ENCODE measurements at regions not wholly inside any gene's neighbourhood (a gene's known extent, or its start where the extent isn't known, plus 50 kb on each side); places are given as distances from the start of the nearest gene placed in this dataset.

DNA sequence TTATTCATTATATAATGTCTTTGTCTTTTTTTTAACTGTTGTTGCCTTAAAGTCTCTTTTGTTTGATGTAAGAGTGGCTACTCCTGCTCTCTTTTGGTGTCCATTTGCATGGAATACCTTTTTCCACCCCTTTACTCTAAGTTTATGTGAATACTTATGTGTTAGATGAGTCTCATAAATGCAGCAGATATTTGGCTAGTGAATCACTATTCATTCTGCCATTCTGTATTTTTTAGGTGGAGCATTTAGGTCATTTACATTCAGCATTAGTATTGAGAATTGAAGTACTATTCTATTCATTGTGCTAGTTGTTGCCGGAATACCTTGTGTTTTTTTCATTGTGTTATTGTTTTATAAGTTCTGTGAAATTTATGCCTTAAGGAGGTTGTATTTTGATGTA lies 317.1 kb downstream of the ANXA1 start:
- no peak for FAIRE-seq

DNA sequence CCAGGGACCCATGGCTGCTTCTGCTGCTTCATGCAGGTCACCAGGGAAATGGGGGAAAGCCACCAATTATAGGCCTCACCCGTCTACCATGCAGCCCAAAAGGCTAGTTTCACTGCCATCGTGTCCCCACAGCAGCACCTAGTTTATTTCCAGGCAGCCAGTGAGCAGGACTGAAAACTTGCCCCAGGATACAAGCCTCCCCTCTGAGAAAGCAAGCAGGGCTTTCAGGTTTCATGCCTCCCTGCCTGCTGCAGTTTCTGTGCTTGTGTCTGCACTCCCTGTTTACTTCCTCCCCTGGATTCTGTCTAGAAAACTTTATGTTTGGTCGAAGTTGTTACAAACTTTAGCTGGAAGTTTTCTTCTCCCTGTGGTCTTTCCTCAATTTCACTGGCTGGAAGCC lies 319.1 kb downstream of the ANXA1 start:
- no peak for FAIRE-seq

DNA sequence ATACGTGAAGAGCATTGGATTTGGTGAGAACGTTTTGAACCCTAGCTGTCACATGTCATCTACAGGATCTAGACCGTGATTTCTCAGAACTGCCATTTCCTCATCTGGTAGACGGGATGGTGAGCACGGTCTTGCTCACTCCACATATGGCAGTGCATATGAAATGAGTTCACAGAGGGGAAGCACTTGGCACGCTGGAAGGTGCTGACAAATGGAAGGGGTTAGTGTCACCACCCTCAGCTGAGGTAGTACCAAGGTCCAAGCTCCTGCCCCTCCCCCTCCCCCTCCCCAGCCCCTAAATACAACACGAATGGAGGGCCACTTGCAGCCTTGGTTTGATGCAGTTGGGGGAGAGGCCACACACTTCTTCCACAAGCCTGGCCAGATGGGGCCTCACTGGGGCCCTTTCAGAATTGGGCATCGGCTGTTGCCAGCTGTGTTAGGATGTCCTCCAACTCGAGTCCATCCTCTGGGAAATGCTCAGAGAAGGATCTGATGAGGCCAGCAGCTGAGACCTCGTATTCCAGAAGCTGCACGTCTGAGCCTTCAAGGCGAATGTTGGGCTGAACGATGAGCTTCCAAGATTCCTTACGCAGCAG lies 322.4 kb downstream of the ANXA1 start:
- FAIRE-seq, result no peak

DNA sequence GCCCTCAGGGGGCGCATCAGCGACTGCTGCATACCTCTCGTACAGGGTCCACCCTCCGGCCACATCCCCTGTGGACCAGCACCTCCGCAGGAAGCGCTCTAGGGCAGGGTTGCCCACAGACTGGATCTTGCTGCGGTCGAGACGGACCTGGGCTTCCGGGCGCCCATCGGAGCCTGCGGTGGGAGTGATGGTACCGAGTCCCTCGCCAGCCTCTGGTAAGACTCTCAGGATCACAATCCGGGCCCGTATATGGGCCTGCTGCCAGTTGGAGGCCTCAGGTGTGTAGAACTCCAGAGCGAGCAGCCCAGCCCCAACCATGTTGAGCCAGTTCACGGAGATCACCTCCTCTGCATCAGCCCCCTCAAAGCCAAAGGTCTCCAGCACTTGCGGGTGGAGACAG lies 323.0 kb downstream of the ANXA1 start:
- FAIRE-seq, result no peak

DNA sequence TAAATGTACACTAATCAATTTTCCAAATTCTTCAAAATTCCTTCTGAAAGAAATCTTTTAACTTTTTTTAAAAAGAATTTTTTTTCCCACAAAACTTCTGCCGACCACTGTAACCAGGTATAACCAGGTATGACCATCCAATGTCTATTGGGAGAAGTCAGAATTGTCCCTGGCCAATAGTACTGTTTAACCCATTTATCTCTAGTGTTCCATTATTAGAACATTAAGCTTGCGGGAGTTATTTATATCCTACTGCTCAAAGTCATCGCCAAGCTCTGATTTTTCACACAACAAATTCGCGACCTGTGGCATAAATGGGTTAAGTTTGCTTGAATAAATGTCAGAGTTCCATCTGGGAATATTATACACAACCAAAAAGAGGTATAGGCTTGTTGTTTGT lies 343.2 kb downstream of the ANXA1 start:
- no peak for FAIRE-seq

DNA sequence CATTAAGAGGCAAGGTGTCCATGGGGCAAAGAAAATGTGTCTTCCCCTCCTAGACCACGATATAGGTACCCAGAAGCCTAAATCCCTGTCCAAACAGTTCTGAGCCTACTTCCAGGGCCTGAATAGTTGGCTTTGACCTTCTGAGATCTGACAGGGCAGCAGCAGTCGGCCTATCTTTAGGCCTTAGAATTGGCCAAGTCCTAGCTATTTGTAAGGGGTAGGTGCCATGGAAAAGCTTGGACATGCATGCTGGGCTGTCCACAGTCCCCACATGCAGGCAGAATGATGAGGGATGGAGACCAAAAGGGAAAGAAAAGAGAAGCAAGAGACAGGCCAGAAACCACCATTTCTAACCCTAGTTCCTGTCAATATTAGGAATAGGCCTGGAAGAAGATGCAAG lies 346.1 kb downstream of the ANXA1 start:
- no peak for FAIRE-seq

DNA sequence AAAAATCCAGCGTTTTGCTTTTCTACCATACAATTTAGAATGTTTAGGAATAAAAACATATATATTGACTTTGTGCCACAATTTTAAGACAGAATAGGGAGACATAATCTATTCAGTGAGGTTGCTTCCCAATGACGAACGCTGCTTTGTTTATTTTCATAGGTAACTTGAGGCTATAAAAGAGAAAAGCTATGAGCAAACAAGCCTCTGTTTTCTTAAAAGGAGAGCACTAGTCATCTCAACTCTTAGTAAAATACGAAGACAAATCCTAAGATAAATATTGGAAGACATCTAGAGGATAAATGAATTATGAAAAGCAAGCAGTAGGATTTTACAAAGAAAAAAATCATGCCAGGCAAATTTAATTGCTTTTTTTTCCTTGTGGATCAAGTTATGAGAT lies 363.6 kb downstream of the ANXA1 start:
- FAIRE-seq, result no peak

DNA sequence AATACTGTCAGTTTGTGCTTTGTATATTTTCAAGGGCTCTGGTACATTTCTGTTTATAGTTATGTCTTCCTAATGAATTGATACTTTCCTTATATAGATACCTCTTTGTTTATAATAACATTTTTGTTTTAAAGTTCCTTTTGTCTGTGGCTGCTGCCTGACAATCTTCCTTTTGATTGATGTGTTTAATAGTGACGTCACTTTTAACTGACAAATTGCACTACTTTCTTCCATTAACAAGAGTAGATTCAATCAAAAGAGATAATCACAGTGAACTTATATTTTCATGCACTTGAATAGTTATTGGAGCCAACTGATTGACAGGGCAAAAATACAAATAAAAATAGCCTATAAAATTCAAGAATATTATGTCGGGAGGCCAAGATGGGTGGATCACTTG lies 371.7 kb downstream of the ANXA1 start:
- no peak for FAIRE-seq

DNA sequence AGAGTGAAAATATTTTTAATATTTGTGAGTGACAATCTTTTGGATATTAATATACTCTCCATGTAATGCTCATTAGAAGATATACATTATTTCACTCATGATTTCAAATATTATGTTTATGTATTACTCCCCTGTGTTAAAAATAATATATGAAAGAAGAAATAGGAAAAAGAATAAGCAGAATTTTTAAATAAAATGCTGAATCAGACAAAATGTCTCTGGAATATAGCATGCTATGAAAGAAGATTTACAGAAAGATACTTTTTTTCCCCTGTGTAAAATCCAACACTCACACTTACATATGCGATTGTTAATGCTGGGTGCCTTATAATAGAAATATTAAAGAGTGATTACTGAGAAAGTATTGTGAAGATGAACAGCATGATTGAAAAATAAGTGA lies 373.7 kb downstream of the ANXA1 start:
- no peak for FAIRE-seq

DNA sequence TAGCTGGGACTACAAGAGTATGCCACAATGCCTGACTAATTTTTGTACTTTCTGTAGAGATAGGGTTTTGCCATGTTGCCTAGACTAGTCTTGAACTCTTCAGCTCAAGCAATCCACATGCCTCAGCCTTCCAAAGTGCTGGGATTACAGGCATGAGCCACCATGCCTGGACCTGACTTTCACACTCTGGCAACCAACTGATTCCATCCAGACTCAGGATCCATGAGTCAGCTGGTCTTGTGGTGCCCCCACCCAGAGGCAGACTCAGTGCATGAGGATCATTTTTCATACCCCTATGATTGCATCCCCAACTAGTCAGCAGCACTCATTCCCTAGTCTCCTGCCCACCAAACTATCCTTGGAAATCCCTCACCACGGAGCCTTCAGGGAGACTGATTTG lies 375.9 kb downstream of the ANXA1 start:
- no peak for FAIRE-seq

DNA sequence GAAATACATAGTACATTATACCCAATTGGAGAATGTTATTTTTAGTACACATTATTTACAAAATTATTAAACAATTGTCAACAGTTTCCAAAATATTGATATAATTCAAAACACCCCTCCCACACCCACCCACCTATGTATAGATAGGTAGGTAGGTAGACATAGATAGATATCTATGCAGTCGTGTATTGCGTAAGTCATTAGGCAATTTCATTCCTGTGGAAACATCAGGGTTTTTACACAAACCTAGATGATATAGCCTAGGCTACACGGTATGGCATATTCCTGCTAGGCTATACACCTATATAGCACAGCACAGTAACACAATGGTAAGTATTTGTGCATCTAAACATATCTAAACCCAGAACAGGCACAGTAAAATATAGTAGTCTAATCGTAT lies 377.3 kb downstream of the ANXA1 start:
- no peak for FAIRE-seq

DNA sequence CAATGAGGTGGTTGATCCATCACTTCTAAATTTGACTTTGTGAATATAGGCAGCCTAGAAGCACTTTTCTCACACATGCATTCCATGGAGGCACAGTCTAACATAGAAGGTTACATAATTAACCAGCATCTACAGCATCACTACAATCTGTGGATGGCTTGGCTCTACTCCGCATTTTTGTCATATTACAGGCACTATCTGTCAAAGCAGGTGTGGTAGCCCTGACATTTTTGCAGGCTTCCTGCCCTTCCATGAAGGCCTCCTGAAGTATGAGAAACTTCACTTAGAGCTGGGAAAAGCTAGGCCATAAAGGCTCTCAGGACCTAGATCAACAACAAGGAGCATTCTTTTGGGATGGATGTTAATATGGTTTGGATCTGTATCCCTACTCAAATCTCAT lies 378.0 kb downstream of the ANXA1 start:
- no peak for FAIRE-seq

DNA sequence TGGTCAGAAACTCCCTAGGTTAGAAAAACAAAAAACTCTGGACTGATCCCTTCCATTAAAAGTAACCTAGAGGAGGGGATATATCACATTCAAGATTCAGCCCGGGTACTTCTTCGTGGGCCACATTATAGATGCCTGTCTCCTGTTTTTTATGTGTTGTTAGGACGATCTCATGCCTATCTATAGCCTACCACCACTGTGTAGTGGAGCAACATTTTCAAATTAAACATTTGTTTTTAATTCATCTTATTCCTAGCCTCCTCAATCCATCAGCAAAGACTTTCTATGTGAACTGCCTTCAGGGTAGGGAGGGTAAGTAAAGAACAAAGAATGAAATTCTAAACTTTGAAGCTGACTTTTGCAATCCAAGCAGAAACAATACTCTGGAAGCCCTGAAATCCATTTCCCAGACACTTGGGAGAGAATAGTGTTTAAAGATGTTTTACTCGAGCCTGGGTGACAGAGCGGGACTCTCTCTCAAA lies 379.4 kb downstream of the ANXA1 start:
- no peak for FAIRE-seq

DNA sequence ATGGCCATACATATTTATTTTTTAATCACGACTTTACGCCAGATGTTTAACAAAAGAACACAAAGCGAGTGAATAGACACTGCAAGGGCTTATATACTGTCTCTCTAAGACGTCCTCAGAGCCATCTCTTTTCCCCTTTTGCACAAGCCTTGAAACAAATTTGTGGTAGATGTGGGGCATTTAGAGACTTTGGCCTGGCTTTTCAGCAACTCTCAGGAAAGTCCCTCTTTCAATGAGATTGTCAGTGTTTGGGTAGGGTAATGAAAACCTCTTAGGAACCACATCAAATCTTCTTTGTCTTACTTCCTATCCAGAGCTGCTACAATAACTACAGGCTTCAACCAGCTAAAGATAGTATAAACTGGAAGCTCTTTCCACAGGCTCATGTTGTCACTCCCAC lies 380.0 kb downstream of the ANXA1 start:
- no peak for FAIRE-seq

DNA sequence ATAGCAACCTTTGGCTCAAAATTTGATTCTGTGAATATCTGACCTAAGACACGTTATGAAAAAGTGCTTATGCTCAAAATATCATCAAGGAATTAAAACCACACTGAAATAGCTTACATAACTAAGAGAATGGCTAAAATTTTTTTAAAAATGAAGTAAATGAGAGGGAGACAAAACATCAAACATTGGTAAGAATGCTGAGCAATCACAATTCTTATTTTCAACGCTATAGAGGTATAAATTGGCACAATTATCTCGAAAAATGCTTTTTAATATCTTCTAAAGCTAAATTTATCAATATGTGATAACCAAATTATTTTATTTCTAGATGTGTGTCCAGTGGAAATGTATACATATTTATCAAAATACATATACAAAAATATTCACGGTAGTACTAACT lies 381.3 kb downstream of the ANXA1 start:
- no peak for FAIRE-seq

DNA sequence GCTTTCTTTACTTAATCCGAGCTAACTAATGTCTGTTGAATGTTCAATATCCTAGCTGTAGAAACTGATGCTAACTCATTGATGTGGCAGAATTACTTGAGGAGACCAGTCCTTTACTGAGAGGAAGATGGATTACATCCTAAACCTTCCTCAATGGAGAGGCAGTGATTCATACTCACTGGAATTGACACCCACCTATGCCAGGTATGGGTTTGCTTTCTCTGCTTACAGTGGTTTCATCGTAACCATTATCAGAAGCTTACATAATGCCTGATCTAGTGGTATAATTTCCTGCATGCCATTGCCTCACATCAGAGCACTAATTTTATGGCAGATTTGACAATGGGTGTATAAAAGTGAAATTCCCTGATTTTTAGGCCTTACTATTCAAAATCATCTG lies 384.7 kb downstream of the ANXA1 start:
- FAIRE-seq, result no peak

DNA sequence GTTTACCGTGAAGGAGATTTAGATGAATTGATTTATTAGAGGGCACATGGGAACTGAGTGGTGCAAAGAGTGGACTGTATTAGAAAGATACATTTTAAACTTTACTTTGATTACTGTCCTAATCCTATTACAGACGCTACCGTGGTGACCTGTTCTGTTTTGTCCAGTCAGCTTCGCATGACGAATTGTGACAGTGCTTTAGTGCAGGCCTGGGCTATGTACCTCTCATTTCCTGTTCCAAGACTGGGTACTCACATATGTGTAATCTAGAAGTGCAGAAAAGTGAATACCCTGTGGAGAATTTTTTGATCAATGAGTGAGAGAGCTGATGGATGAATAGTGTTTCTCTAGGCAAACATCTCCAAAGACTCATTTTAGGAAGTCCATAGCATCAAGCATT lies 385.9 kb downstream of the ANXA1 start:
- no peak for FAIRE-seq

DNA sequence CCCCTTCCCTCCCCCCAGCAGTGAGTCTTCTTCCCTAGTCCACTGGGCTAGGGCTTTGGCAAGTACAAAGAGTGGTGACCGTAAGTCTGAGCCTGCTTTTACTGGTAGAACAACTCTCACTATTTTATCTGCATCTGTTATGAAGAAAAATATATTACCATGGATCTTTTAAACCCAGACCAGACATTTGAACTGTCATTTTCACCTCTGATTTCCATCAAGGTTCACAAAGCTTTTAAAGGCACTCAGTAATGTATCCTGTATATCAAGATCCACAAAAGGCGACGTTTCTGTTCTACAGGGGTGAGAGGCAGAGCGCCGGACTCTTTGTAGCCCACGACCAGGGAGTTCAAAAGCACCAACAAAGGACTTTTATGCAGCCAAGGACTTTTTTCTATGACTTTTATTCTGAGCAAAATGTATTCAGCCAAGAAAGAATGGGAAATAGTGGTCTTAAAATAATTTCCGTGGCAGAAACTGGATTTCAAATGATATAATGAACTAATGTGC lies 388.3 kb downstream of the ANXA1 start:
- no peak for FAIRE-seq

DNA sequence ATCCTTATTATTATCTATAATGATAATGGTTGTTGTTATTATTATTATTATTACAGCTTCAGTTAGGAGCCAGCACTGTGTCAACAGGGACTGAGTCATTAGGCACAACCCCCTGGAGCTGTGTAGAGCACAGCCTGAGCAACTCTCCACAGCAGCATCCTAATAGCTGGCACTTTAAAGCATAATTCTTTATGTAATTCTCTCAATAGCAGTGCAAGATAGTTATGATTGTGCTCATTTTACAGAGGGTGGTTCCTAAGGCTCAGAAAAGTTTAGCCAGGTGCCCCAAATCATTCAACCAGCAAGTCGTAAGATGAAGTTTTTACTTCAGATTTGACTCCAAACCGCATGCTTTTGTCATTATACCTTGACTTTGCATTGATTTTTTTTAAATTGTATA lies 390.3 kb downstream of the ANXA1 start:
- FAIRE-seq, result no peak

DNA sequence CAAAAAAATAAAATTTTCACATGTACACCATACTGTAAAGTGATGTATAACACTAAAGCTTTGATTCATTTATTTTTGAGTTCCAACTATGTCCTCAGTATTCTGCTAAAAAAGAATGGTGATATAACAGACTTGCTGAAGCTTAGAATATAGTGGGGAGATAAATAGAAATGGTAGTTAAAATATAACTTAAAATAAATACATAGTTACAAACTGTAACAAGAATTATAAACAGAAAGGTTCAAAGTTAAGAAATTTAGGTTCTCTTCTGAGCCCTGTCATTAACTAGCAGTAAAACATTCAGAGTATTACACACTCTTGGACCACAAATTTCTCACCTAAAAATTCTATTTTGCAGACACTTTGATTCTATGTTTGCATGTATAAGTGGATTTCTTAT lies 392.1 kb downstream of the ANXA1 start:
- no peak for FAIRE-seq

DNA sequence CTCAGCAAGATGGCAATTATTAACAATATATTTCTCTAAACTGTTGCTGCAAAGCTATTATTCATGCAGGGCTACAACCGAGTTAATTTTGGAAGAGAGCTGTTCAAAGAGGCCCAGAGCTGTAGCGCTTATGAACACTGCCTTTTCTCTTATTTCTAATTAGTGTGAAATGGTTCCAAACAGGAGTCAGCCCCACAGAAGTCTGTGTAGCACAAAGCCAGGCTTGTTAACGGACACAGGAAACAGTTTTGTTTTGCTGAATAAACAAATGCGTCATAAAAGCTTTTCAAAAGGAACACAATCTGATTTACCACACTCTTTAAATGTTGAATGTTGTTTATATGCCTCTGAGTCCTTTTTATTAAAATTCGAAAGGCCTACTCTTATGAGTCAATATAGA lies 396.5 kb downstream of the ANXA1 start:
- no peak for FAIRE-seq

DNA sequence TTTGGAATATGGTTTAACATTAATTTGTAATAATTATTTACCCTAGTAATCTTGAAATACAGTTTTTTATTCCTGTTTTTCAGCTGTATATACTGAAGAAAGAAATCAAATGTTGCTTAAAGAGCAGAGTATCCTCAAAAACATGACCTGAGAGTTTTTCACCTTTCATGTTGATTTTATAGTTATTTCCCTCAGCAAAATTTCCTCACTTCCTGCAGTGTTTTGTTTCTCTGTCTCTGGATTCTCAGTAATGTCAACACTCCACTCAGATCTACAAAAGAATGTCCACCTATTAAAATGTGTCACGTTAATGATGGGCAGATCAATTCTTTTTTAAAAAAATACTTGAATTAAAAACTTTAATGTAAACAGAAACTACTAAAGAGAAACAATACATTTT lies 398.3 kb downstream of the ANXA1 start:
- no peak for FAIRE-seq

DNA sequence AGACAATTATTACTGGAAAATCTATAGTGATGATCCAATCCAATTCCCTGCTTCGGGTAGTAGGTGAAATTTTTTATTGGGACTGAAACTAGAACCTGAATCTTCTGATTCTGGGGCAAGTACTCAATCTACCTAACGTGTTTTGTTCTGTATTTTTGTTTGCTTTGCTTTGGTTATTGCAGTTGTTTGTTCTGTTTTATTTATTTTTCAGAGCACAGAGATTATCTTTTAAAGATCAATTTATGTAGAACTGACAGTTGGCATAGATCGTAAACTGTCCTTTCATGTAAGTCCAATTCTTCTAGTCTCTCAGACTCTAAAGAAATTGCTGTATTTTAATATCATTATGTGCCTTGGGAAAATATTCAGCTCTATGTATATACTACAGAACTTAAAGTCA lies 401.6 kb downstream of the ANXA1 start:
- FAIRE-seq, result no peak

DNA sequence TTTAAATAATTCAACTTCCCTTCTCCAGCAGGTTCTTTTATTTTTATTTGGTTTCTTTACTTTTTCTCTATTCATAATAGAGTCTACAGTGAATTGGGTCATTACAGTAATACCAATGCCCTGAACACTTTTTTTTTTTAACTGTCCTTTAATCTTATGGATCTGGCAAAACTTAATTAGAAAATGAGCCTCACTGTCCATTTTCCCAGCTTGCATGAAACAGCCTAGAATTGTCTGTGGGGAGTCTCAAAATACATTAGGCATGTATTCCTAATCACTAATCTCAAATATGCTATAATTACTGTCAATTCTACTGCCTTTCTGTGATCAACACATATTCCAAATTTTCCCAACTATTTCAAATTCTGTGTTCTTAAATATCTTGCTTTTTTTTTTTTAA lies 406.8 kb downstream of the ANXA1 start:
- no peak for FAIRE-seq

DNA sequence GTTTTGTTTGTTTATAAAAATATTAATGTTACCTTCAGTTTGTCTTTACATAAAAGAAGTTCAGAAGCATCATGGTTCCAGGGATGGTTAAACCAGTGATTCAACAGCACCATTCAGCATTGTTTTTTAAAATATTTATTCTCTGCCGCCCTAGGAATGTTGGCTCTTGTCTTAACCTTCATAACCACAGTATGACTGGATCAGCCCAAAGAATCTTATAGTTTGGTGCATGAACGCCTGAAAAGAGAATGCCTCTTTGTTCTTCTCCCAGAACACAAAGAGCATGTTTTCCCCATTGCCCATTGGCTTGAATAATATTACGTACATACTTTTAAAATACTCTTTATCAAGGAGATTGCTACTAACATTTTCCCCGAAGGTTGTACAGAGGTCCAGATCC lies 413.4 kb downstream of the ANXA1 start:
- no peak for FAIRE-seq

Measured in colon (tissue), 2 donors.